NB4 (cell line): ENCODE measurements at regions not wholly inside any gene's neighbourhood (a gene's known extent, or its start where the extent isn't known, plus 50 kb on each side); places are given as distances from the start of the nearest gene placed in this dataset.

ENCODE experiments used
- MYC ChIP-seq: IDR thresholded peaks from 2 replicates; pipeline ENCODE4 v1.6.1; 2011; ENCODE audit warnings: low read depth, low read length
- POLR2A ChIP-seq: IDR thresholded peaks from 2 replicates; pipeline ENCODE4 v1.6.1; 2011; ENCODE audit warnings: mild to moderate bottlenecking; ENCODE audit not compliant: insufficient read length; ENCODE audit errors: extremely low read depth
- TF ChIP-seq, protein P1 (sequence below): IDR thresholded peaks from one replicate; pipeline ENCODE4 v1.5.1; 2012; ENCODE audit warnings: low read depth, low read length
- TF ChIP-seq, protein P2 (sequence below): IDR thresholded peaks from 2 replicates; pipeline ENCODE4 v1.6.1; 2011; ENCODE audit warnings: low read depth, low read length

DNA sequence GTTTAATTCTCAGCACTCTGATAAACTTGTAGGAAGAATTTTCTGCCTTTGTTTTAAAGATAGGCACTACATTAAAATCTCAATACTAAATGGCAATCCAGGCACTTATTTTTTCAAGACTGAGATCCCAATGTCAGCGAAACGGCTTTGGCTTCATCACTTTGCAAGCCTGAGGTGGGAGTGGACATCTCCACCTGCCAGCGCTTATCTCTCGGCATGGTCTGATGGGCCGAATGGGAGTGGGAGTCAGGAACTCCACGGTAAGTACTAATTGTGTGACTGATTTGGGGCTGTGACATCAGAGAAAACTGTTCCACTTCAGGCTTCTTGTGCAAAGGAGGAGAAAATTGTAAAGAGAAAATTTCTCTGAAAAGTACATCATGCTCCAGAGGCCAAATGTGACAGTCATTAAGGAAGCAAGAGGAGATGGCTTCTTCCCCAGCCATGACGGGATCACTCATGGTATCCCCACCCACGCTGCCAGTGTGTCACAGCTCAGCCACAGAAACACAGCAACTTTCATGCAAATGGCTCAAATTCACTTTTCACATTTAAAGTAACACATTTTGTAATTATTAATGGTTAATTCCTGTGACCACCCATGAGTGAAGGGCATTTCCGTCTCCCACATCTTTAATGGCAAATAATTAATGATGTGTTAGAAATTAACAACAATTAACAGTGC lies 385.5 kb upstream of the HNRNPA3 start:
- TF ChIP-seq POLR2A (no peak), MYC (no peak)
- TF ChIP-seq, protein P1, sequence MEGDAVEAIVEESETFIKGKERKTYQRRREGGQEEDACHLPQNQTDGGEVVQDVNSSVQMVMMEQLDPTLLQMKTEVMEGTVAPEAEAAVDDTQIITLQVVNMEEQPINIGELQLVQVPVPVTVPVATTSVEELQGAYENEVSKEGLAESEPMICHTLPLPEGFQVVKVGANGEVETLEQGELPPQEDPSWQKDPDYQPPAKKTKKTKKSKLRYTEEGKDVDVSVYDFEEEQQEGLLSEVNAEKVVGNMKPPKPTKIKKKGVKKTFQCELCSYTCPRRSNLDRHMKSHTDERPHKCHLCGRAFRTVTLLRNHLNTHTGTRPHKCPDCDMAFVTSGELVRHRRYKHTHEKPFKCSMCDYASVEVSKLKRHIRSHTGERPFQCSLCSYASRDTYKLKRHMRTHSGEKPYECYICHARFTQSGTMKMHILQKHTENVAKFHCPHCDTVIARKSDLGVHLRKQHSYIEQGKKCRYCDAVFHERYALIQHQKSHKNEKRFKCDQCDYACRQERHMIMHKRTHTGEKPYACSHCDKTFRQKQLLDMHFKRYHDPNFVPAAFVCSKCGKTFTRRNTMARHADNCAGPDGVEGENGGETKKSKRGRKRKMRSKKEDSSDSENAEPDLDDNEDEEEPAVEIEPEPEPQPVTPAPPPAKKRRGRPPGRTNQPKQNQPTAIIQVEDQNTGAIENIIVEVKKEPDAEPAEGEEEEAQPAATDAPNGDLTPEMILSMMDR = no peak
- TF ChIP-seq, protein P2, sequence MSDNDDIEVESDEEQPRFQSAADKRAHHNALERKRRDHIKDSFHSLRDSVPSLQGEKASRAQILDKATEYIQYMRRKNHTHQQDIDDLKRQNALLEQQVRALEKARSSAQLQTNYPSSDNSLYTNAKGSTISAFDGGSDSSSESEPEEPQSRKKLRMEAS = no peak
